ENCODE measurements at regions not wholly inside any gene's neighbourhood (a gene's known extent, or its start where the extent isn't known, plus 50 kb on each side); places are given as distances from the start of the nearest gene placed in this dataset.

DNA sequence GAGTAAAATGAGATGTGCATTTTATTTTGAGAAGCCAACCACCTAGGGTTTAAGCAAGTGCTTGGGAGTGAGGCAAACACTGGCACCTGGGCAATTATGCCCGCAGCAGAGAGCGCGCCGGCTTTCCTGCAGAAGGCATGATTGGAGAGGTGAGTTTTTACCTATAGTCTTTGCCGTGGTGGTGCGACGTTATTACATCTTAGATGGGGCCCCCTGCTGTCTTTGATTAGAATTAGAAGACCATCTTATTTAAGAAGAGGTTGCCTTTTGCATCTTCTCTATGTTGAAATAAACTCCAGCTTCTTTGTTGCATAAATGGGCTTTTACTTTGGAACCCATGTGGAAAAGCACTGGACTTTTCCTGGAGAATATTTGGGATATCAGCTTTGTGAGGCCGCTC lies 409.5 kb downstream of the GLRX3 start:
- no peak for TF ChIP-seq CTCF (IDR thresholded peaks at IDR 0.05)
- no peak for TF ChIP-seq POLR2A (IDR thresholded peaks at IDR 0.05)

Data from Peyer's patch (tissue), 4 donors.